Activated CD8-positive, alpha-beta memory T cell treated with anti-CD3 and anti-CD28 coated beads, Interleukin-2, amount 50 U/mL, for 48 hours (primary cell): ENCODE measurements at regions not wholly inside any gene's neighbourhood (a gene's known extent, or its start where the extent isn't known, plus 50 kb on each side); places are given as distances from the start of the nearest gene placed in this dataset.

Source experiments
- DNase-seq: peaks from one replicate; pipeline ENCODE4 v3.0.0-alpha.2; 2020

DNA sequence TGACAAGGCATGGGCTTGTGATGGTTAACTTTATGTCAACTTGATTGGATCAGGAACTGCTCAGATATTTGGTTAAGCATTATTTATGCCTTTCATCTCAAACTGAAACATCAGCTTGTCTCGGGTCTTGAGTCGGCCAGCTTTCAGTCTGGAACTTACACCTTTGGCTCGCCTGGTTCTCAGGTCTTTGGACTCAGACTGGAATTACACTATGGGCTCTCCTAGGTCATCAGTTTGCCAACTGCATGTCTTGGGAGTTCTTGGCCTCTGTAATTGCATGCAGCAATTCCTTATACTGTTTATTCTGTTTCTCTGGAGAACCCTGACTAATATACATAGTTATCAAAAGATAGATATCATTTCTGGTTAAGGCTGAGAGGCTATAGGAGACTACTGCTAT lies 653.7 kb downstream of the ADGRL2 start:
- no peak for DNase-seq

- DNase-seq: no peak
These were observed 652.9 kb downstream of the ADGRL2 start for GRCh38 chr1:82453511-82454185.

GRCh38 chr1:82452096-82452495 lies 651.4 kb downstream of the ADGRL2 start:
- DNase-seq: no peak

DNA sequence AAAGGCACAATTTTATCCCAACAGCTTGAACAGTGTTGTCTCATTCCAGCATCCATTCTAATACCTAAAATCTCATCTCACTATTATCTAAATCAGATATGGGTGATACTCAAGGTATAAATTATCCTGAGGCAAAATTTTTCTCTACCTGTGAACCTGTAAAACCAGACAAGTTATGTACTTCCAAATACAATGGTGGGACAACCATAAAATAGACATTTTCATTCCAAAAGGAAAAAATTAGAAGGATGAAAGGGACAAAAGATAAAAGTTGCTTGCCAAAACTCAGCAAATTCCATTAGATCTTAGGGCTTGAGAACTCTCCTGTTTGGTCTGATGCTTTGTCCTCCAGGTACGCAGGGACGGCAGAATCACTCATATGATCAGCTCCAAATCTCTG lies 650.5 kb downstream of the ADGRL2 start:
- no peak for DNase-seq

GRCh38 chr1:82449506-82450057 lies 648.8 kb downstream of the ADGRL2 start:
- DNase-seq: no peak

GRCh38 chr1:82446955-82447354 lies 646.2 kb downstream of the ADGRL2 start:
- no peak for DNase-seq

DNA sequence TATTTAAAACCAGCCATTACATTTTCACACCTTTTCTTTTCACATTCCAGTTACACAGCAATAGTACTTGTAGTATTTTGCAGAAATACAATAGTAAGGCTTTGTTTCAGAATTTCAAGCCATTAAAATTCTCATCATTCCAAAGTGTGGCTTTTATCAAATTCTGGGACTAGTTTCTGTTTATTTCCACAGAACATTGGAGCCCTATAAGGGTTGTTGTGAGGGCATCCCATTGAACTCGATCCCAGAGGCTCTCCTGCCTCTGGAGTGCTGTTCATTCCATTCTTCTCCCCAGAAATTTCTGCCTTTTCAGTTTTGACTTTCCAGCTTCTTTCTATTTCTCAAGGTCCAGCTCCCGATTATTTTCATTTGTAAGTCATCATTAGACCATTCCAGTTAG lies 645.5 kb downstream of the ADGRL2 start:
- no peak for DNase-seq

DNA sequence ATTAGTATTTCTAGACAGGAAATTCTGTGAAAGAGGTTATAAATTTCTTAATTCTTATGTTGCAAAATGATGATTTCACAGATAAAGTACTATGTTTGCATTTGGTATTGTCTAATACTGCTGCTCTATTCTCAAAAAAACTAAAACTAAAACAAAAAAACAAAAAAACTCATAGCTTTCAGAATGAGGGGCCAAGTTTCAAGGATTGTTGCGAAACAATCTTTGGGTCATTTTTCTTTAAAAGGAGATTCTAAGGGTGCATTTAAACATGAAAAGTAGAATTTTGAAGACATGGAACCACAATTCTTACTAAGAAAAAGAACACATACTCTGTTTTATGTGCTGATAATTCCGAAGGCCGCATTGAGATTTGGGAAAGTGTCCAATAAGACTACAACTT lies 645.1 kb downstream of the ADGRL2 start:
- no peak for DNase-seq

GRCh38 chr1:82445132-82445531 lies 644.4 kb downstream of the ADGRL2 start:
- no peak for DNase-seq

GRCh38 chr1:82441402-82441801 lies 640.7 kb downstream of the ADGRL2 start:
- no peak for DNase-seq

- DNase-seq: no peak
These were observed 622.6 kb downstream of the ADGRL2 start for GRCh38 chr1:82423174-82423815.

GRCh38 chr1:82421782-82422181 lies 621.0 kb downstream of the ADGRL2 start:
- no peak for DNase-seq

GRCh38 chr1:82420584-82420983 lies 619.9 kb downstream of the ADGRL2 start:
- no peak for DNase-seq

DNA sequence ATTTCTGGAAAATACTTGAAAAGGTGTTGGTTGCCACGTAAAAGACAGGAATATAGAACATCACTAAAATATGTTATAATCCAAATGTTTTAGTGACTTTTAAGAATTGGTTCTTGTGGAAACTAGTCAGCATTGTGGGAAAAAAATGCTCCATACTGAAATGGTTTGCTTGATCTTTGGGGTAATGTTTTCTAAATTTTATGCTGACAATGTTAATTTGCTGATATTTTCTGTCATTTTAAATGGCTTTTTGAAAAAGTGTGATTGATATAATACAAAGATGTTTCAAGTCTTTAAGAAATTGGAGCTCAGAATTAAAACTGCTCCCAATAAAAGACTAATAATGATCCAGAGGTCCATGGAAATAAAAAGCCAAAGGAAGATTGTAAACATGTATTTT lies 610.9 kb downstream of the ADGRL2 start:
- DNase-seq: no peak

- no peak for DNase-seq
These were observed 604.6 kb downstream of the ADGRL2 start for GRCh38 chr1:82405333-82405732.

GRCh38 chr1:82401116-82401515 lies 600.4 kb downstream of the ADGRL2 start:
- no peak for DNase-seq

DNA sequence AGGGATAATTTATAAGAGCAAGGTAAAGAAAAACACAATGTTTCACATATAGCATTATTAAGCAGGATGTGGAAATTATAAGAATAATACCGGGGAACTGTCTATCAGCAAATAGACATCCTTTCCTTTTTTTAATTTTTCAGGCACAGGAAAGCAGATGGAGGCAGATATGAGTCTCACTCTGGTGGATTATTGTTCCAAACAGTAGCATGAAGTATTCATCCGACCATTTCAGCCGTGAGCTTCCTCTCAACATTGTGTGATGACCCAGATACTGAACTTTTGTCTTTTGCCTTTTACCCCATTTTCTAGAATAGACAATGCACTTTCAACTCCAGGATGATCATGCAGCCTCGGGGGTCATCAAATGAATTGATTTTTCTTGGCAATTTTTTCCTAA lies 599.8 kb downstream of the ADGRL2 start:
- no peak for DNase-seq

DNA sequence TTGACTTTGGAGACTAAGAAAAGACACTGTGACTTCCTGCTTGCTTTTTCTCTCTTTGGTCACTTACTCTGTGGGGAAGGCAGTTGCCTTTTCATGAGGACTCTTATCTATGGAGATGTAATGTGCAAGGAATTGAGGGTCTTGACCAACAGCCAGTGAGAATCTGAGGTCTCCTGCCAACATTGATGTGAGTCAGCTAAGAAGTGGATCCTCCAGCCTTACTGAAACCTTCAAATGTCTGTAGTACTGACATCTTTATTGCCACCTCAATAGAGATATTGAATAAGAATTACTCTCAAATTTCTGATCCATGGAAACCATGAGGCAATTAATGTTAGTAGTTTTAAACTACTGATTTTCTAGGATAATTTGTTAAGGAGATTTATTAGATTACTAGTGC lies 598.4 kb downstream of the ADGRL2 start:
- DNase-seq: no peak

DNA sequence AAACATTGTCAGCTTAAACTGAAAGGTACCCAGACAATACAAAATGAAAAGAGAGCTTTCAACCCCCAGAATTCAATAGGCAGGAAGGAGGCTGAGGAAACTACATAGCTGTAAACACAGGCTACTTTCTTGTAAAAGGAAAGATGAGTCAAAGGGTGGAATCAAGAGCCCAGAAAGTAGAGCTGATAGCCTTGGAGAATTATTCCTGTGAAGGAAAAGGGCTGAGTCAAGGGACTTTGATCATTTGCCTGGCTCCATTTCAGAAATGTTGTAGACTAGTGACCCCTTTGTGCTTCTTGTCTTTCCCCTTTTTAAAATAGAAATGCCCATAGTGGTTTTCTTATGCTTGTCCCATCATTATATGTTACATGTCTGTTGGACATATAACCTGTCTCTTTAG lies 597.6 kb downstream of the ADGRL2 start:
- DNase-seq: no peak

- DNase-seq: no peak
These were observed 594.7 kb downstream of the ADGRL2 start for GRCh38 chr1:82395440-82395839.

DNA sequence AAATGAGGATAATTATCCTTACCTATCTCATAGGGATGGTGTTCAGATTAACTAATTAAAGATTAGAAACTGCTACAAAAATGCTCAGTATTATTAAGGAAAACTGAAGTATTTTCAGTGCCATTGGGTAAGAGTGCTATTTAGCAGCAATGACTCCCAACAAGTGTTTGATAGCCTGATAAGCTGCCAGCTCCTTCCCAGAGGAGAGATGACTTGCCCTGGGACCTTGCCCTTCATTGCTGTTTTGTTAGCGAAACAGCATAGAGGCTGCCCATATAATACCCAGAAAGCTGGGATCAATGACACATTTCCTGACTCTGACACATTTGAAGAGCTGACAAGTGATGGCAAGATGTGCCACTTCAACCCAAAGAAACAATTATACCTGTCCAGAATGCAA lies 592.2 kb downstream of the ADGRL2 start:
- no peak for DNase-seq

DNA sequence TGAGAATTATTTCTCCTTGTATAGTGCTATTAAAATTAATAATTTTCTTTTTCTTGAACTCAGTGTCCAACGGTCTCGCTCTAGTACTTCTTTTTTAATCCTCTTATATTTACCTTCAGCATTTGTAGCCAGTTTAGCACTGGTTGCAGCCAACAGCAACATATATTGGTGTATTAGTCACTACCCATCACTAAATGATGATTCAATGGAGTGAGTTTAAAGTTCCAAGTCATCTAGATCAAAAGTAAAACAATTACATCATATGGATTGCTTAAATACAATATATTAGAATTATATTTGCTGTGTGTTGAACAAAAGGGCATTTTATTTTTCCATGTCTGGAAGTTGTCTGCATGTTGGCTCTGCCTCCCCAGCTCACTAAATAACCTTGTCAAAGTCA lies 591.8 kb downstream of the ADGRL2 start:
- DNase-seq: no peak

- no peak for DNase-seq
These were observed 591.0 kb downstream of the ADGRL2 start for GRCh38 chr1:82391712-82392111.

- no peak for DNase-seq
These were observed 589.9 kb downstream of the ADGRL2 start for GRCh38 chr1:82390627-82391026.

- DNase-seq: no peak
These were observed 587.9 kb downstream of the ADGRL2 start for GRCh38 chr1:82388679-82389078.
